H9 (cell line): ENCODE measurements at regions not wholly inside any gene's neighbourhood (a gene's known extent, or its start where the extent isn't known, plus 50 kb on each side); places are given as distances from the start of the nearest gene placed in this dataset.

Source experiments
- DNase-seq: peaks from one replicate; pipeline ENCODE4 v3.0.0-alpha.2; 2017
- H2AFZ ChIP-seq: one replicate; pipeline ENCODE4 v1.6.1; 2013; ENCODE audit warnings: mild to moderate bottlenecking, low read length, control low read depth, moderate library complexity
- H2AK5ac ChIP-seq: 2 replicates; pipeline ENCODE4 v1.6.1; 2013; ENCODE audit warnings: low read length, control low read depth, mixed read lengths; ENCODE audit not compliant: insufficient read length
- H2BK120ac ChIP-seq: one replicate; pipeline ENCODE4 v1.6.1; 2013; ENCODE audit warnings: low read depth, mild to moderate bottlenecking, low read length, control low read depth, inconsistent platforms; ENCODE audit not compliant: poor library complexity, severe bottlenecking
- H2BK12ac ChIP-seq: 2 replicates; pipeline ENCODE4 v1.6.1; 2013; ENCODE audit warnings: low read length, control low read depth, mixed read lengths, low read depth; ENCODE audit not compliant: insufficient read length
- H2BK15ac ChIP-seq: 2 replicates; pipeline ENCODE4 v1.6.1; 2013; ENCODE audit warnings: low read depth, low read length, control low read depth
- H2BK20ac ChIP-seq: one replicate; pipeline ENCODE4 v1.6.1; 2013; ENCODE audit warnings: low read depth, mild to moderate bottlenecking, low read length, control low read depth, inconsistent platforms; ENCODE audit not compliant: poor library complexity, severe bottlenecking
- H2BK5ac ChIP-seq: 2 replicates; pipeline ENCODE4 v1.6.1; 2013; ENCODE audit warnings: low read length, control low read depth, mixed read lengths; ENCODE audit not compliant: insufficient read length
- H3K14ac ChIP-seq: 2 replicates; pipeline ENCODE4 v1.6.1; 2013; ENCODE audit warnings: low read length, control low read depth; ENCODE audit not compliant: insufficient read depth
- H3K18ac ChIP-seq: 2 replicates; pipeline ENCODE4 v1.6.1; 2013; ENCODE audit warnings: low read depth, mild to moderate bottlenecking, mixed read lengths, low read length, control low read depth; ENCODE audit not compliant: insufficient read length
- H3K23ac ChIP-seq: 2 replicates; pipeline ENCODE4 v1.6.1; 2013; ENCODE audit warnings: low read length, control low read depth, mixed read lengths, low read depth; ENCODE audit not compliant: insufficient read length
- H3K23me2 ChIP-seq: 2 replicates; pipeline ENCODE4 v1.6.1; 2013; ENCODE audit warnings: low read depth, mild to moderate bottlenecking, mixed read lengths, low read length, control low read depth; ENCODE audit not compliant: insufficient read length, poor library complexity, severe bottlenecking
- H3K27ac ChIP-seq: 2 replicates; pipeline ENCODE4 v1.5.1; 2013; ENCODE audit warnings: low read length, control low read depth, mixed read lengths, low read depth; ENCODE audit not compliant: insufficient read length
- H3K27me3 ChIP-seq: 2 replicates; pipeline ENCODE4 v1.6.1; 2013; ENCODE audit warnings: low read length, control low read depth, inconsistent platforms; ENCODE audit not compliant: insufficient read depth
- H3K4ac ChIP-seq: 2 replicates; pipeline ENCODE4 v1.6.1; 2013; ENCODE audit warnings: low read depth, mild to moderate bottlenecking, control low read depth, inconsistent platforms, low read length, moderate library complexity
- H3K4me1 ChIP-seq: 2 replicates; pipeline ENCODE4 v1.6.1; 2013; ENCODE audit warnings: low read length, control low read depth, inconsistent platforms; ENCODE audit not compliant: insufficient read depth
- H3K4me2 ChIP-seq: 2 replicates; pipeline ENCODE4 v1.6.1; 2013; ENCODE audit warnings: low read length, control low read depth, mixed read lengths; ENCODE audit not compliant: insufficient read length, insufficient read depth
- H3K56ac ChIP-seq: 2 replicates; pipeline ENCODE4 v1.6.1; 2013; ENCODE audit warnings: low read depth, mild to moderate bottlenecking, mixed read lengths, low read length, control low read depth; ENCODE audit not compliant: insufficient read length
- H3K79me1 ChIP-seq: 2 replicates; pipeline ENCODE4 v1.6.1; 2013; ENCODE audit warnings: low read depth, mild to moderate bottlenecking, moderate library complexity, low read length, control low read depth, inconsistent platforms; ENCODE audit not compliant: insufficient read depth, poor library complexity, severe bottlenecking
- H3K79me2 ChIP-seq: 2 replicates; pipeline ENCODE4 v1.6.1; 2013; ENCODE audit warnings: low read length, control low read depth, inconsistent platforms; ENCODE audit not compliant: insufficient read depth
- H3K9ac ChIP-seq: 2 replicates; pipeline ENCODE4 v1.6.1; 2013; ENCODE audit warnings: low read length, control low read depth, mixed read lengths; ENCODE audit not compliant: insufficient read length; ENCODE audit errors: extremely low read depth
- H3K9me3 ChIP-seq: one replicate; pipeline ENCODE4 v1.6.1; 2013; ENCODE audit warnings: low read depth, low read length, inconsistent platforms; ENCODE audit not compliant: control insufficient read depth
- H3T11ph ChIP-seq: one replicate; pipeline ENCODE4 v1.6.1; 2013; ENCODE audit warnings: mild to moderate bottlenecking, low read length, control low read depth, inconsistent platforms
- H4K20me1 ChIP-seq: one replicate; pipeline ENCODE4 v1.6.1; 2013; ENCODE audit not compliant: control insufficient read depth, insufficient read length, insufficient read depth
- H4K5ac ChIP-seq: 2 replicates; pipeline ENCODE4 v1.6.1; 2013; ENCODE audit warnings: low read depth, mild to moderate bottlenecking, mixed read lengths, low read length, control low read depth; ENCODE audit not compliant: insufficient read length
- H4K8ac ChIP-seq: replicated peaks from 2 replicates; pipeline ENCODE4 v1.6.1; 2013; ENCODE audit warnings: low read length, control low read depth, mixed read lengths, low read depth; ENCODE audit not compliant: insufficient read length
- H4K91ac ChIP-seq: 2 replicates; pipeline ENCODE4 v1.6.1; 2013; ENCODE audit warnings: low read depth, mild to moderate bottlenecking, moderate library complexity, mixed read lengths, low read length, control low read depth; ENCODE audit not compliant: insufficient read length
- H3K27ac Mint-ChIP-seq, 3 experiments: 2 replicates in 2 of 3; 3 replicates in 1 of 3; pipeline ENCODE4 v1.8.0; 2020 to 2021; ENCODE audit warnings: mixed read lengths in 3 of 3, mild to moderate bottlenecking in 1 of 3, moderate library complexity in 1 of 3
- H3K27me3 Mint-ChIP-seq: 2 replicates; pipeline ENCODE4 v1.8.0; 2021; ENCODE audit warnings: low read depth, mild to moderate bottlenecking, moderate library complexity, mixed read lengths
- H3K36me3 Mint-ChIP-seq, 3 experiments: 2 replicates in 2 of 3; 3 replicates in 1 of 3; pipeline ENCODE4 v1.8.0; 2020 to 2021; ENCODE audit warnings: low read depth in 3 of 3, mixed read lengths in 3 of 3; ENCODE audit not compliant: insufficient read depth in 1 of 3
- H3K4me1 Mint-ChIP-seq, 2 experiments: 2 replicates each; pipeline ENCODE4 v1.8.0; 2020; ENCODE audit warnings: mixed read lengths in 2 of 2
- H3K4me3 Mint-ChIP-seq, 2 experiments: 2 replicates in 1 of 2; 3 replicates in 1 of 2; pipeline ENCODE4 v1.8.0; 2020 to 2021; ENCODE audit warnings: mild to moderate bottlenecking in 2 of 2, mixed read lengths in 2 of 2, moderate library complexity in 1 of 2
- H3K9me3 Mint-ChIP-seq, 2 experiments: 2 replicates in 1 of 2; 3 replicates in 1 of 2; pipeline ENCODE4 v1.8.0; 2020; ENCODE audit warnings: mild to moderate bottlenecking in 2 of 2, mixed read lengths in 2 of 2, moderate library complexity in 1 of 2
- CTCF ChIP-seq: fragments of 200-600 bp; sonication (generic); conservative IDR thresholded peaks from 3 replicates; pipeline ENCODE4 v1.8.0; 2021; ENCODE audit warnings: antibody characterized with exemption, mild to moderate bottlenecking
- WGBS: extraction: QIAGEN DNeasy Blood & Tissue Kit; methylation state at CpG from one replicate; pipeline ENCODE4 v1.1.7; 2013; ENCODE audit warnings: missing lambda C conversion rate, low lambda C conversion rate, mixed read lengths; ENCODE audit not compliant: insufficient read length; ENCODE audit errors: extremely low coverage; 5-methylcytosine and 5-hydroxymethylcytosine counted together

GRCh38 chr10:31708474-31708873 lies 220.2 kb downstream of the ARHGAP12 start:
- DNase-seq: no peak
- no peak overlapping the region for H4K8ac ChIP-seq
- no peak overlapping the region for H4K5ac ChIP-seq
- no peak overlapping the region for H3K4ac ChIP-seq
- H3K27ac ChIP-seq: no peak overlapping the region
- no peaks in the 10 kb centered on the region; the same call in 1 of the 2 replicates for H3K4me1 ChIP-seq
- H3K18ac ChIP-seq: no peak overlapping the region
- Mint-ChIP-seq H3K27me3 (peaks cover 4% of the 10 kb centered on the region), H3K36me3 (peaks cover 21 to 54% (median 23%) of the 10 kb centered on the region in 3 experiments), H3K4me3 (no peak overlapping the region), H3K27ac (peak overlapping the region in 1 of 3 experiments; percentile 78; a peak in 1 of 7 replicates), H3K4me1 (peaks cover 22 to 23% of the 10 kb centered on the region in 2 experiments), H3K9me3 (peaks cover 50% of the 10 kb centered on the region in 2 experiments)
- H3K9ac ChIP-seq: no peak overlapping the region
- no peaks in the 10 kb centered on the region for H4K20me1 ChIP-seq
- H2BK120ac ChIP-seq: no peak overlapping the region
- H2BK12ac ChIP-seq: no peak overlapping the region
- no peaks in the 10 kb centered on the region for H3K79me2 ChIP-seq
- H2AK5ac ChIP-seq: no peak overlapping the region
- H3T11ph ChIP-seq: no peak overlapping the region
- H2AFZ ChIP-seq: no peak overlapping the region
- WGBS: no CpG with 5 or more reads among the region's 9 CpGs
- no peak overlapping the region for H3K23ac ChIP-seq
- H2BK15ac ChIP-seq: no peak overlapping the region
- H3K4me2 ChIP-seq: no peak overlapping the region
- no peaks in the 10 kb centered on the region for H3K23me2 ChIP-seq
- H3K56ac ChIP-seq: no peak overlapping the region
- no peak for TF ChIP-seq CTCF
- no peak overlapping the region for H3K14ac ChIP-seq
- H3K9me3 ChIP-seq: peaks cover 4% of the 10 kb centered on the region
- no peaks in the 10 kb centered on the region for H3K27me3 ChIP-seq
- H2BK20ac ChIP-seq: no peak overlapping the region
- no peak overlapping the region for H2BK5ac ChIP-seq
- no peaks in the 10 kb centered on the region for H3K79me1 ChIP-seq
- H4K91ac ChIP-seq: no peak overlapping the region
